Liver (tissue), 8 donors: ENCODE measurements at regions not wholly inside any gene's neighbourhood (a gene's known extent, or its start where the extent isn't known, plus 50 kb on each side); places are given as distances from the start of the nearest gene placed in this dataset.

Source experiments
- DNase-seq: peaks from one replicate; pipeline ENCODE4 v3.0.0-alpha.2; 2017; ENCODE audit warnings: low spot score
- H3K27ac ChIP-seq, 2 donors: one replicate each; pipeline ENCODE4 v1.7.0; 2013; ENCODE audit warnings: inconsistent platforms in 2 of 2, low read length in 2 of 2, control low read depth in 1 of 2, low read depth in 1 of 2, mild to moderate bottlenecking in 1 of 2
- H3K27me3 ChIP-seq, 4 donors: one replicate each; pipeline versions ENCODE4 v1.6.1 to v1.7.0; 2013; ENCODE audit warnings: low read length in 3 of 4, inconsistent platforms in 1 of 4, mild to moderate bottlenecking in 1 of 4, moderate library complexity in 1 of 4; ENCODE audit not compliant: control insufficient read depth in 4 of 4, insufficient read depth in 4 of 4
- H3K36me3 ChIP-seq, 4 donors: one replicate each; pipeline versions ENCODE4 v1.6.1 to v1.7.0; 2013; ENCODE audit warnings: low read length in 3 of 4, mild to moderate bottlenecking in 3 of 4, low read depth in 1 of 4, moderate library complexity in 1 of 4; ENCODE audit not compliant: control insufficient read depth in 4 of 4, insufficient read depth in 3 of 4
- H3K4me1 ChIP-seq, 4 donors: one replicate each; pipeline versions ENCODE4 v1.6.1 to v1.7.0; 2013; ENCODE audit warnings: low read length in 3 of 4, mild to moderate bottlenecking in 3 of 4, moderate library complexity in 1 of 4; ENCODE audit not compliant: control insufficient read depth in 4 of 4, insufficient read depth in 4 of 4
- H3K4me3 ChIP-seq, 3 donors: one replicate each; pipeline versions ENCODE4 v1.6.1 to v1.7.0; 2013; ENCODE audit warnings: low read length in 3 of 3, control low read depth in 1 of 3, low read depth in 1 of 3, mild to moderate bottlenecking in 1 of 3
- H3K9ac ChIP-seq, 2 donors: one replicate each; pipeline ENCODE4 v1.7.0; 2013; ENCODE audit warnings: low read length in 2 of 2, mild to moderate bottlenecking in 2 of 2, moderate library complexity in 2 of 2, control low read depth in 1 of 2, low read depth in 1 of 2
- H3K9me3 ChIP-seq, 4 donors: one replicate each; pipeline versions ENCODE4 v1.6.1 to v1.7.0; 2013; ENCODE audit warnings: low read length in 3 of 4; ENCODE audit not compliant: control insufficient read depth in 4 of 4
- ATF3 ChIP-seq: IDR thresholded peaks from 2 replicates; pipeline ENCODE4 v1.6.1; 2016; ENCODE audit warnings: antibody characterized with exemption
- CTCF ChIP-seq: fragments of 150-350 bp; IDR thresholded peaks from 2 replicates; pipeline ENCODE4 v1.5.1; 2017; ENCODE audit warnings: improper control_type of control experiment, low read depth, low read length; ENCODE audit not compliant: missing input control
- EGR1 ChIP-seq, 2 donors: IDR thresholded peaks; 2 replicates each; pipeline ENCODE4 v1.6.1; 2016 to 2018; ENCODE audit warnings: antibody characterized with exemption in 2 of 2, low read depth in 2 of 2
- FOXA1 ChIP-seq: IDR thresholded peaks from 2 replicates; pipeline ENCODE4 v1.6.1; 2016; ENCODE audit warnings: antibody characterized with exemption
- FOXA2 ChIP-seq: IDR thresholded peaks from 2 replicates; pipeline ENCODE4 v1.6.1; 2016; ENCODE audit warnings: antibody characterized with exemption
- GABPA ChIP-seq, 2 donors: IDR thresholded peaks in 1 of 2; conservative IDR thresholded peaks in 1 of 2; 2 replicates each; pipeline ENCODE4 v1.6.1; 2016; ENCODE audit warnings: antibody characterized with exemption in 2 of 2, mild to moderate bottlenecking in 1 of 2, moderate library complexity in 1 of 2
- HNF4A ChIP-seq, 2 donors: conservative IDR thresholded peaks; 2 replicates each; pipeline ENCODE4 v1.6.1; 2016; ENCODE audit warnings: antibody characterized with exemption in 2 of 2, mild to moderate bottlenecking in 2 of 2
- HNF4G ChIP-seq: IDR thresholded peaks from 2 replicates; pipeline ENCODE4 v1.6.1; 2016; ENCODE audit warnings: antibody characterized with exemption
- JUND ChIP-seq, 2 donors: IDR thresholded peaks; 2 replicates each; pipeline ENCODE4 v1.6.1; 2016; ENCODE audit warnings: antibody characterized with exemption in 2 of 2
- MAX ChIP-seq: IDR thresholded peaks from 2 replicates; pipeline ENCODE4 v1.6.1; 2016; ENCODE audit warnings: antibody characterized with exemption
- NR2F2 ChIP-seq: IDR thresholded peaks from 2 replicates; pipeline ENCODE4 v1.6.1; 2016; ENCODE audit warnings: antibody characterized with exemption
- RAD21 ChIP-seq, 2 donors: IDR thresholded peaks; 2 replicates each; pipeline ENCODE4 v1.6.1; 2016; ENCODE audit warnings: antibody characterized with exemption in 2 of 2, mild to moderate bottlenecking in 2 of 2
- REST ChIP-seq: IDR thresholded peaks from 2 replicates; pipeline ENCODE4 v1.6.1; 2016; ENCODE audit warnings: antibody characterized with exemption, mild to moderate bottlenecking
- RXRA ChIP-seq, 2 donors: IDR thresholded peaks; 2 replicates each; pipeline ENCODE4 v1.6.1; 2017 to 2018; ENCODE audit warnings: antibody characterized with exemption in 2 of 2, mild to moderate bottlenecking in 1 of 2
- SP1 ChIP-seq: IDR thresholded peaks from 2 replicates; pipeline ENCODE4 v1.6.1; 2018; ENCODE audit warnings: antibody characterized with exemption, mild to moderate bottlenecking
- TAF1 ChIP-seq: conservative IDR thresholded peaks from 2 replicates; pipeline ENCODE4 v1.6.1; 2016; ENCODE audit warnings: antibody characterized with exemption, mild to moderate bottlenecking
- YY1 ChIP-seq: IDR thresholded peaks from 2 replicates; pipeline ENCODE4 v1.6.1; 2016; ENCODE audit warnings: antibody characterized with exemption, mild to moderate bottlenecking
- ZBTB33 ChIP-seq: IDR thresholded peaks from 2 replicates; pipeline ENCODE4 v1.6.1; 2016; ENCODE audit warnings: antibody characterized with exemption
- WGBS: extraction: QIAGEN DNeasy Blood & Tissue Kit; methylation state at CpG from one replicate; pipeline ENCODE4 v1.1.7; 2013; 5-methylcytosine and 5-hydroxymethylcytosine counted together
- donor health status: healthy.
- donor health status: healthy.
- donor health status: healthy.
- donor health status: healthy.
- donor health status: healthy.

GRCh38 chr14:88951370-88951769 is 126.9 kb downstream of the TTC8 start:
- TF ChIP-seq SP1, result no peak
- TF ChIP-seq RXRA (IDR thresholded peaks at IDR 0.05), result no peak
- no peak for TF ChIP-seq RAD21 (IDR thresholded peaks at IDR 0.05)
- TF ChIP-seq ZBTB33, result no peak
- no peak for TF ChIP-seq EGR1 (IDR thresholded peaks at IDR 0.05; ENCODE audit: low read depth in 2 of 2)
- no peak for TF ChIP-seq YY1
- no peak for TF ChIP-seq MAX
- TF ChIP-seq REST, result no peak
- TF ChIP-seq HNF4G, result no peak
- no peak for TF ChIP-seq CTCF
- TF ChIP-seq HNF4A (conservative IDR thresholded peaks at IDR 0.05), result no peak
- no peak for TF ChIP-seq FOXA1
- TF ChIP-seq GABPA (IDR thresholded peaks at IDR 0.05 in 1 of 2, conservative IDR thresholded peaks at IDR 0.05 in 1 of 2), result no peak
- no peak for TF ChIP-seq ATF3
- TF ChIP-seq FOXA2, result no peak
- TF ChIP-seq NR2F2, result no peak
- no peak for TF ChIP-seq TAF1
- no peak for TF ChIP-seq JUND (IDR thresholded peaks at IDR 0.05)
- Histone ChIP-seq H3K4me3 (no peak overlapping the region), H3K36me3 (no peaks in the 10 kb centered on the region), H3K27ac (no peak overlapping the region), H3K27me3 (peaks cover 0 to 4% (median 0%) of the 10 kb centered on the region in 4 donors), H3K9ac (no peak overlapping the region), H3K4me1 (no peaks in the 10 kb centered on the region), H3K9me3 (peaks cover 4 to 8% (median 4%) of the 10 kb centered on the region in 4 donors)
- WGBS, result 62% methylated on average over 3 of the region's 3 CpGs
- no peak for DNase-seq
